Neural progenitor cell (in vitro differentiated cells): ENCODE measurements at regions not wholly inside any gene's neighbourhood (a gene's known extent, or its start where the extent isn't known, plus 50 kb on each side); places are given as distances from the start of the nearest gene placed in this dataset.

Experiments used
- CTCF ChIP-seq: fragments of 200-600 bp; sonication (generic); IDR thresholded peaks from 2 replicates; pipeline ENCODE4 v1.5.1; 2017; ENCODE audit warnings: antibody characterized with exemption, mild to moderate bottlenecking
- EZH2 ChIP-seq: fragments of 200-600 bp; sonication (generic); IDR thresholded peaks from 2 replicates; pipeline ENCODE4 v1.6.1; 2017; ENCODE audit warnings: antibody characterized with exemption, mild to moderate bottlenecking, moderate library complexity
- EZH2phosphoT487 ChIP-seq: fragments of 200-600 bp; sonication (generic); IDR thresholded peaks from 2 replicates; pipeline ENCODE4 v1.6.1; 2017; ENCODE audit warnings: antibody characterized with exemption

DNA sequence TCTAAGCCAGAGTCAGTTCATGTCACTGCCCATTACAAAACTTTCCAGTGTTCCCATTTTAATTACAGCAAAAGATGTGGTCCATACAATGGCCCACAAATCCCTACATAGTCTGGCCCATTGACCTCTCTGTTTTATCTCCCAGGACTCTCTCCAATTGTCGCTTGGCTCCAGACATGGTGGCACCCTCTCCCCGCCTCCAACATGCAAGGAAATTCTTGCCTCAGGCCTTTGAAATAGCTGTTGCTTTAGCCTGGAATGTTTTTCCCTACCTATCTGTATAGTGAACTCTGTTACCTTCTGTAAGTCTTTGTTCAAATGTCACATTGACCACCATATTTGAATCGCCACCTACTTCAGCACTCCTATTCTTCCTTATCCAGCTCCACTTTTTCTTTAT is 377.3 kb upstream of the MCTP2 start:
- TF ChIP-seq CTCF (no peak), EZH2 (no peak), EZH2phosphoT487 (no peak)
